ENCODE measurements at regions not wholly inside any gene's neighbourhood (a gene's known extent, or its start where the extent isn't known, plus 50 kb on each side); places are given as distances from the start of the nearest gene placed in this dataset.

GRCh38 chr1:181366910-181367309, 116.4 kb upstream of the CACNA1E start:
- no peak for TF ChIP-seq CTCF (IDR thresholded peaks at IDR 0.05)
- no peak for TF ChIP-seq POLR2A (IDR thresholded peaks at IDR 0.05)
- TF ChIP-seq EP300 (IDR thresholded peaks at IDR 0.05) = no peak

All from gastroesophageal sphincter (tissue), 3 donors.